OCI-LY7 (cell line): ENCODE measurements at regions not wholly inside any gene's neighbourhood (a gene's known extent, or its start where the extent isn't known, plus 50 kb on each side); places are given as distances from the start of the nearest gene placed in this dataset.

ENCODE experiments used
- BruUV-seq: library from RNA; stranded (reverse); fragments of 400-500 nt; replicated peaks from 2 replicates; lab custom pipeline; 2021; lab: Mats Ljungman, UMichigan
- CTCF ChIA-PET: fragments of 300-600 bp; sonication (Branson Sonifier 250); formaldehyde crosslinking; loops from one replicate; lab custom pipeline; 2022; ENCODE audit warnings: antibody characterized with exemption; ENCODE audit not compliant: unreplicated experiment; lab: Charles Lee
- POLR2A ChIA-PET: fragments of 300-600 bp; sonication (Branson Sonifier 250); formaldehyde crosslinking; loops from one replicate; lab custom pipeline; 2022; ENCODE audit warnings: antibody characterized with exemption; lab: Charles Lee
- DNase-seq: peaks from one replicate; pipeline ENCODE4 v3.0.0-alpha.2; 2015; ENCODE audit warnings: low spot score
- H2AFZ ChIP-seq: fragments of 200-600 bp; sonication (generic), shearing (Covaris generic); 2 replicates; pipeline ENCODE4 v1.6.1; 2014; ENCODE audit warnings: mild to moderate bottlenecking, antibody characterized with exemption, low read length, moderate library complexity
- H3K27ac ChIP-seq: fragments of 200-600 bp; sonication (generic); 2 replicates; pipeline ENCODE4 v1.5.1; 2014; ENCODE audit warnings: mixed run types, low read depth, mild to moderate bottlenecking, moderate library complexity, low read length, inconsistent platforms; ENCODE audit not compliant: poor library complexity, severe bottlenecking
- H3K36me3 ChIP-seq: fragments of 200-600 bp; sonication (generic); 2 replicates; pipeline ENCODE4 v1.6.1; 2014; ENCODE audit warnings: mild to moderate bottlenecking, antibody characterized with exemption, low read length, moderate library complexity, mixed read lengths; ENCODE audit not compliant: insufficient read depth
- H3K4me1 ChIP-seq: fragments of 200-600 bp; sonication (generic); 2 replicates; pipeline ENCODE4 v1.5.1; 2014; ENCODE audit warnings: mild to moderate bottlenecking, low read length; ENCODE audit not compliant: insufficient read depth, poor library complexity, severe bottlenecking
- H3K4me2 ChIP-seq: fragments of 200-600 bp; sonication (generic); 2 replicates; pipeline ENCODE4 v1.6.1; 2014; ENCODE audit warnings: mild to moderate bottlenecking, low read length
- H3K4me3 ChIP-seq: fragments of 200-600 bp; sonication (generic); 2 replicates; pipeline ENCODE4 v1.5.1; 2014; ENCODE audit warnings: mild to moderate bottlenecking, low read depth, low read length; ENCODE audit not compliant: poor library complexity, severe bottlenecking
- H3K79me2 ChIP-seq: fragments of 200-600 bp; sonication (generic); 2 replicates; pipeline ENCODE4 v1.6.1; 2016; ENCODE audit warnings: low read depth, mild to moderate bottlenecking, low read length, moderate library complexity, mixed read lengths; ENCODE audit not compliant: insufficient read depth
- H3K9me2 ChIP-seq: fragments of 200-600 bp; sonication (generic); 2 replicates; pipeline ENCODE4 v1.6.1; 2016; ENCODE audit warnings: mild to moderate bottlenecking, low read length, mixed read lengths; ENCODE audit not compliant: insufficient read depth
- H3K9me3 ChIP-seq: fragments of 200-600 bp; sonication (generic); 2 replicates; pipeline ENCODE4 v1.6.1; 2014; ENCODE audit warnings: mild to moderate bottlenecking, mixed run types, low read length, mixed read lengths
- H4K20me1 ChIP-seq: fragments of 200-600 bp; sonication (generic); 2 replicates; pipeline ENCODE4 v1.6.1; 2014; ENCODE audit warnings: mild to moderate bottlenecking, antibody characterized with exemption, low read length, moderate library complexity, mixed read lengths; ENCODE audit not compliant: insufficient read depth
- CTCF ChIP-seq: fragments of 200-600 bp; sonication (generic); conservative IDR thresholded peaks from 2 replicates; pipeline ENCODE4 v1.5.1; 2014; ENCODE audit warnings: mild to moderate bottlenecking, antibody characterized with exemption, low read length, moderate library complexity, mixed read lengths
- EZH2phosphoT487 ChIP-seq: fragments of 200-600 bp; sonication (generic); IDR thresholded peaks from 2 replicates; pipeline ENCODE4 v1.6.1; 2018; ENCODE audit warnings: low read depth, borderline replicate concordance, mild to moderate bottlenecking, mixed run types, antibody characterized with exemption, low read length, moderate library complexity, mixed read lengths
- intact Hi-C: fragments of 100-400 bp; cut with micrococcal nuclease; formaldehyde crosslinking; loops from one replicate; pipeline ENCODE4 v1.10.0; 2022; ENCODE audit not compliant: unreplicated experiment

- Histone ChIP-seq H3K79me2 (no peaks in the 10 kb centered on the region), H3K27ac (no peak overlapping the region), H3K9me2 (no peaks in the 10 kb centered on the region), H2AFZ (no peak overlapping the region), H3K4me3 (no peak overlapping the region), H3K36me3 (no peaks in the 10 kb centered on the region), H3K4me2 (no peak overlapping the region), H3K9me3 (no peaks in the 10 kb centered on the region), H4K20me1 (no peaks in the 10 kb centered on the region), H3K4me1 (no peaks in the 10 kb centered on the region)
- no TSS peak for BruUV-seq
- no peak for DNase-seq
- POLR2A ChIA-PET, result no interaction called here
- TF ChIP-seq EZH2phosphoT487, result no peak
- TF ChIP-seq CTCF, result no peak
- CTCF ChIA-PET, result no interaction called here
- intact Hi-C loops, result no loop called here
These were observed 491.2 kb upstream of the HS6ST1 start for GRCh38 chr2:128809880-128810279.

- no peak for DNase-seq
- TF ChIP-seq EZH2phosphoT487 (no peak), CTCF (no peak)
- H2AFZ ChIP-seq, result no peak overlapping the region
- no peak overlapping the region for H3K4me3 ChIP-seq
- no peaks in the 10 kb centered on the region for H3K4me1 ChIP-seq
- no peaks in the 10 kb centered on the region for H3K9me2 ChIP-seq
- no peaks in the 10 kb centered on the region for H3K79me2 ChIP-seq
- ChIA-PET CTCF (no interaction called here), POLR2A (no interaction called here)
- no peak overlapping the region for H3K4me2 ChIP-seq
- no peak overlapping the region for H3K27ac ChIP-seq
- H3K9me3 ChIP-seq, result no peaks in the 10 kb centered on the region
- H4K20me1 ChIP-seq, result no peaks in the 10 kb centered on the region
- H3K36me3 ChIP-seq, result no peaks in the 10 kb centered on the region
- BruUV-seq, result no TSS peak
- intact Hi-C loops, result no loop called here
These were observed 493.7 kb upstream of the HS6ST1 start for GRCh38 chr2:128812183-128812940.

GRCh38 chr2:128813352-128814034 is 494.8 kb upstream of the HS6ST1 start:
- no peak overlapping the region for H3K4me2 ChIP-seq
- no peaks in the 10 kb centered on the region for H3K4me1 ChIP-seq
- no peaks in the 10 kb centered on the region for H3K36me3 ChIP-seq
- H4K20me1 ChIP-seq, result no peaks in the 10 kb centered on the region
- ChIA-PET POLR2A (no interaction called here), CTCF (no interaction called here)
- no peak overlapping the region for H2AFZ ChIP-seq
- no peak overlapping the region for H3K27ac ChIP-seq
- intact Hi-C loops, result no loop called here
- no peak for TF ChIP-seq CTCF
- TF ChIP-seq EZH2phosphoT487, result no peak
- BruUV-seq, result no TSS peak
- H3K9me3 ChIP-seq, result no peaks in the 10 kb centered on the region
- H3K79me2 ChIP-seq, result no peaks in the 10 kb centered on the region
- no peak for DNase-seq
- no peak overlapping the region for H3K4me3 ChIP-seq
- H3K9me2 ChIP-seq, result no peaks in the 10 kb centered on the region
